SIG-M5 treated with dmso at 0.1 percent for 504 hours (cell line): ENCODE measurements at regions not wholly inside any gene's neighbourhood (a gene's known extent, or its start where the extent isn't known, plus 50 kb on each side); places are given as distances from the start of the nearest gene placed in this dataset.

ENCODE experiments used
- DNase-seq: peaks from one replicate; lab custom pipeline; 2025; ENCODE audit not compliant: unreplicated experiment; lab: John Stamatoyannopoulos, UW

DNA sequence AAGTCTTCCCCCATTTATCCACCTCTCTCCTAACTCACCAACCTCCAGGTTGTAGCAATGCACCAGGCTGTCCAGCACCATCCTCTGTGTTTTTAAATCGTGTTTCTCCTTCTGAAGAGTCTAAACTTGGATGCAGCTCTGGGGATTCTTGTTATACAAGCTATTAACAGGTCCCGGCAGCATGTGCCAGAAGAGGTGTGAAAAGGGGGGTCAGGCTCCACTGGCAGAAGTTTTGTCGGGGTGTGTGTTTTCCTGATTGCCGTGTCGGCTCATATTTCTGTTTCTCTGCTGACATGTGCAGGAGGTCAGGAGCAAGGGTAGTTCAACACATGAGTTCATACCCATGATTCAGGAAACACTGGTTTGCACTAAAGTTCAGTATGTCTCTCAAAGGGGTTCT, 658.6 kb upstream of the CAMK1G start:
- no peak for DNase-seq

DNA sequence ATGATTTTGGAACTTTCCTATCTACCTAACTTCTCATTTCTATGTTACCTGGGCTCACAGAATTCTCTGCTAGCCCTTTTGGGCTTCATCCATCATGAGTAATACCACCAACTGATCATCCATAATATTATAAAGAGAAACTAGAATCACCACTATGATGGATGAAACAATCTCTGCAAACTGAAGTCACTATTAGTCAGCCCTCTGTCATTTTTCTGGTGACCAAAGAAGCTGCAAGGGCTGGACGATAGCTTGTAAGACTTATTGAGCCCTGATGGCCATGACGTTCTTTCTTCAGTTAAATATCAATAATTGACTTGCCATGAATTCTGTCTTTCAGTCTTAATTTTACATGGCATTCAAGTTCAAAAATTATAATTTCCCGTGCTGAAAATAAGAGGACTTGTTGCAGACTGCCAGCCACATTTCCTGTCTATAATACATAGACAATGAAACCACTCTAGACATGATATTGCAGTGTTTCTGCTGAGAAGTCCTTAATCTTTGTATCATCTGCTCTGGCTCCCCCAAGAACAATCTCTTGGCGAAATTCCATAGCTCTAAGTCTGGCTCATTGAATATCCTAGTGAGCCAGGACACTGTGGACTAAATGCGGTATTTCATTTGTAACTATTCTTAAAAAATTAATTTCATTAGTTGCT, 655.0 kb upstream of the CAMK1G start:
- no peak for DNase-seq

DNA sequence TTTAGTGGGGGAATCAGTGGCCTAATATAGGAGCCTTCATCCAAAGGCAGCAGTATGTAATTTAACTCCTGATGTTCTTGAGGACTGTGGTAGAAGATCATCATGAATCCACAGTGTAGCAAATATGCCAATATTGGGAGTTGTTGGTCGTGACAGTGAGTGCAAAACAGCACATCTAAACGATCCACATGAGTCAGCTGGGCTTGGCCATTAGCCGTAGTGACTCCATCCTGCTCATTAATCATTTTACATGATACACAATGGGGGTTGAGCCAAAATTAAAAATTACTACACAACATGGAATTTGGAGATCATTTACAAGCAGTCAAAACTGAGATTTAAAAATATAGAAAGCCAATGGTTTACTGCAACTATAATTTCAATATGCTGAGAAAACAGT, 653.9 kb upstream of the CAMK1G start:
- DNase-seq: no peak

DNA sequence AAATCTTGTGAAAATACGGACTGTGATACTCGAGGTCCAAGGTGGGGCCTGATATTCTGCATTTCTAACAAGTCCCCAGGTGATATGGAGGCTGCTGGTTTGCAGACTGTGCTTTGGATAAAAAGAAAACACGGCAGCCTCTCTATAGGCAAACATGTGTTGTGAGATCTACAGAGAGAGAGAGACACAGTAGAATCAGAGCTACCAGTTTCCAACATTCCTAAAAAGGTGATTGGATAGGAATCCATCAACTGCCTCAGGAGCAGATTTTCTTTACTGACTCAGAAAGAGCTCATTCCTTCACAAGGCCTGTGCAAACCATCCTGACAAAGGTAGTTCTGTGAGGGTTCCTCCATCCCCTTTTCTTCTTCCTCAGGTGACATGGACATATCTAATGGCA, 651.6 kb upstream of the CAMK1G start:
- DNase-seq: no peak

DNA sequence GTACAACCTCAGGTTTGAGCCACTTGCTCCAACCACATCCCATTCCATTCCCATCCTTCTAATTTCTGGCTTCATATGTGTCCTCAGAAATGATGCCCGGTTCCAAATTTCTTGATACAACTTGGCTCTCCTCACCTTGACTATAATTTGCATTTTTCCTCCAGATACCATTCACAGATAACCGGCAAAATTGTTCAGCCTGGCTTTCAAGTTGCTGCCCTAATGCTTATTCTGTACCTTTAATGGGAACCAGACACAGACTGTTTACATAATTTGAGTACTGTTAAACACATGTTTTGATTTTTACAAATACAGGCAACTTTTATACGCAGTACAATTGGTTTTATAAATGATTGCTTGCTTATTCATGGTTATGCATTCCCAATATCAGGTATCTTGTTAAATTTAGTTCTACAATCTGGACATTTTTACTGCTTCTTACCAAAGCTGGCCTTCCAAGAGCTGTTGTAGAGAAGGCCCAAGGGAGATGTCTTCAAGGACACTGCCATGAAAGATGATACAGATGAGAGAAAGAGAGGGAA, 649.5 kb upstream of the CAMK1G start:
- DNase-seq: no peak

DNA sequence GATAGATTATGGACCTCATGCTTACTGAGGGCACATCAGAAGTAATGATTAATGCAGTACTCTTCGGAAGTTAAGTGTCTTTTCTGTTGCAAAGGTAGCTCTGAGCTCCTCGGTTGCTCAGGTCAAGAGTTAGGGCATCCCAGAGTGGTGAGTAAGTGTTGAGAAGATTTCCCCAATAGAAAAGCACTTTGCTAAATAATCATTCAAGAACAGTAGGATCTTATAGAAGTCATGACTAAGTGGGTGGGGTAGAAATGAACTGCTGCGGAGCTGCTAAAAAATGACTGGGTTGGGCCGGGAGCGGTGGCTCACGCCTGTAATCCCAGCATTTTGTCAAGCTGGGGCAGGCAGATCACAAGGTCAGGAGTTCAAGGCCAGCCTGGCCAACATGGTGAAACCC, 648.6 kb upstream of the CAMK1G start:
- DNase-seq: no peak

DNA sequence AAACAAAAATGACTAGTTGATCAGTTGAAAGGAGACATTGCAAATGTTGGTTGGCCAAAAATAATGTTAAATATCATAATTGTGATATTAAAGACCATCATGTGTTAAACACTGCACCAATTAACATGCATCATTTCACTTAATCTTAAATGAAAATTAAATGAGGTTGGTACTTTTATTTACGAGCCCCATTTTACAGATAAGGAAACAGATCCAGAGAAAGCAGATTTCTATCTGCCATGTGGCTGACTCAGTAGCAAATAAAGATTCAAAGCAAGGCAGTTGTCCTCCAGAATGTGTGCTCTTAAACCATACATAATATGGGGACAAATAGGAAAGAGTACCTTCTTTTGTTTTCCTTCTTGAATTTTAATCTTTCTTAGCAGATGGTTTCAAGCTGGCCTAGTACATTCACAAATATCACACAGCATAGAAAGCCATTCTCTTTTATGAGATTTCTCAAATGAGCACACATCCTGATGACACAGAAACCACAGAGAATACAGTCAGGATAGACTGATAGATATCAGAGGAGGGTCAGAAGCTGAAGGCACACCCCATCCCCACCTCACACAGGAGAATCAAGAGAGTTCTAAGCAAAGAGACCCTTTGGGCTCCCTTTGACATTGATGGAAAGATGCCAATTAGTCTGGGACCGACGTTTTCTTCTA, 647.9 kb upstream of the CAMK1G start:
- DNase-seq: no peak

DNA sequence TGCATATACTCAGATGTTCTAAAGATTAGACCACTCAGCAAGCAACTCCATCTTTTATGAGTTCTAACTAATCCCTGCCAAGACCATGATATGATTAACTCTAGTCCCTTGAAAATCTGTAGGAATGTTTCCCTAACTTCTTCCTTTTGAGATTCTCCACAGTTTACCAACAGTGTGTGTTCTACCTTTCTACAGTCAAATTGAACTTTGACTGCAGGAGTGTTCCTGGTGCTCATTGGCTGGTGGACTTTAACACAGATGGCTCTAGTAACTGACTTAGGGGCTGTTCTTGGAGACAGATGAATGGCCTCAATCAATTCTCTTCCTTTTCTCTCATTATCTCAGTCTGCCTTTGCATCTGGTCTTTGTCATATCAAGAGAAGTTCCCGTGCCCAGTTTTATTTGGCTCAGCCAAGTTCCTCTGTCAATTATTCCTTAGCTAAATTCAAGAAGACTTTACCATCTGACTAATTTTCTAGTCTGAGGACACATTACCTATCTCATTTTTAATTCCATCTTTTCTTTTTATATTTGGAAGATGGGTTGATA, 643.9 kb upstream of the CAMK1G start:
- DNase-seq: no peak

DNA sequence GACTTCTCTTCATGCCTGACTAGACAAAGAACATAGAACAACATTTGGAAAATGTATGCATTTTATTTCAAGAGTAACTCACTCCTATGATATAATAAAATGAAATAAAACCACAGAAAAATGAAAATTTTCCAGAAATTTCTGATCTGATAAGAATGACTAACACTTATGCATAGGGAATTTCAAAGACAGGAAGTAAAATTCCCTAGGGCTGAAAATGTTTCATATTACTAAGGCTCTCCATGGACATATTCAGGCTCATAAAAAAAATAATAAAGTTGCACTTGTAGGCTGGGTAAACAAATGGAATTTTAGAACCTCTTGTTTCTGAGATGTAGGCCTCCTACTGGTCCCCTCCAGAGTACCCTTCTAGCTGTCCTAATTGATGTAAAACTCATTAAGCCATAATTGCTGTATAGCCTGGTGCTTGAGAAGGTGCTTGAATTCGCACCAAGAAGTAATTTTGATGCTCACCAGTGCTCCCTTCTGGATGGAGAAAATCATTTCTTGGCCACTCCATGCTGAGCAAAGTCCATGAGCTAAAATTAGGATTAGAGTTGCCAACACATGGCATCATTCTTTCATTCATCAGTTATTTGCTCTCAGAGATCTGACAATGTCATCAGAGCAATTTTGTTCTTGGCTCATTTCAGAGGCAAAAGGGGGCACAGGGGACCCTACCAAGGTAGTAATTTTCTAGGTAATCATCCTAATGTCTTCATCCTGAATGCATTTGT, 641.0 kb upstream of the CAMK1G start:
- no peak for DNase-seq

DNA sequence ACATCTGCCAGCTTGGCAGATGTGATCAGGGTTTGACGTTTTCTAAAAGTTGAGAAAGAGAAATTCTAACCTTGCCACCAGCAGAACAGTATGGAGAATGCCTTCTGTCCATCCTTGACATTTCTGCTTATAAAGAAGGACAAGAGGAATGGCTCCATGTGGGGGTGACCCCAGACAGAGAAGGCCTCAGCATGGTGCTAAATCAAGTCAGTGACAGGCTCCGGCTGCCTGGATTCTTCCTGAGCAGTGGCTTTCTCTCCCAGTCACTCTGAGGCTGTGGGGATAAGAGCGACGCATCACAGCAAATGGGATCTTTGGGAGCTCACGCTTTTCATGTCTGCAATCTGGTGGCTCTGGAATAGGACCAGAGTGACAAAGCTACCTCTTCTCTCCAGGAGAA, 640.2 kb upstream of the CAMK1G start:
- DNase-seq: no peak

DNA sequence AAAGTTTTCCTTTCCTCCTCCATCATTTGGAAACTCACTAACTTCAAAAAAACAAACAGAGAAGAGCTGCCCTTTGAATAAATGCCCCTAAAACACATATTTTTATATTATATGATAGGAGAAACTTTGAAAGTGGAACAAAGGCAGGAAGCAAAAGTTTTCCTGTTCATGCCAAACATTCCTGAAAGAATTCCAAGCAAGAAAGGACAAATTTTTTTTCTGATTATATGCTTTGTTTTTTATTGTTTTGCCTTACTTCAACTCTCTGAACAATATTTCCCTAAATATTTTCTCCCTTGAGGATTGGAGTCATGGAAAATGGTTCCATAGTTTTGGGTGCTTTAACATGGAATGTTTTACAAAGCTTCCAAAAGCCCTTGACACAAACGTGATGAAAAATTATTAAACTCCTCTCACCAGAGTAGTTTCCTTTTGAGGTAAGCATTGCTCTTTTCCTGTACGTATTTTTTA, 638.5 kb upstream of the CAMK1G start:
- no peak for DNase-seq

DNA sequence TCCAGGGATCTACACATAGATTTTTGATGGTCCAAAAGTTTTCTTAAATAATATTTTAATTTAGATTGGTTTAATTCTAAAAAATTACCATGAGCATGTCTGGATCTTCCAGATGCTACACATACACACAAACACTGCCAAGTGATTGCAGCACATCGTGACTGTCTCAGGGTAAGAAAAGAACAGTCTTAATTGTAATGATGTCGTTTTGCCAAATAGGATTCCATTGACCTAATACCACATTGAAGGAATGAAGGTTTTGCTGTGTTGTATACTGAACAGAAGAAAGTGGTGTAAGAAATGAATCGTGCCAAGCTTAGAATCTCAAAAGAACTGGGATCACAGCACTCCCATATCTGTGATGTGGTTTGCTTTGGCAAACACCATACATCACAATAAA, 633.3 kb upstream of the CAMK1G start:
- no peak for DNase-seq

DNA sequence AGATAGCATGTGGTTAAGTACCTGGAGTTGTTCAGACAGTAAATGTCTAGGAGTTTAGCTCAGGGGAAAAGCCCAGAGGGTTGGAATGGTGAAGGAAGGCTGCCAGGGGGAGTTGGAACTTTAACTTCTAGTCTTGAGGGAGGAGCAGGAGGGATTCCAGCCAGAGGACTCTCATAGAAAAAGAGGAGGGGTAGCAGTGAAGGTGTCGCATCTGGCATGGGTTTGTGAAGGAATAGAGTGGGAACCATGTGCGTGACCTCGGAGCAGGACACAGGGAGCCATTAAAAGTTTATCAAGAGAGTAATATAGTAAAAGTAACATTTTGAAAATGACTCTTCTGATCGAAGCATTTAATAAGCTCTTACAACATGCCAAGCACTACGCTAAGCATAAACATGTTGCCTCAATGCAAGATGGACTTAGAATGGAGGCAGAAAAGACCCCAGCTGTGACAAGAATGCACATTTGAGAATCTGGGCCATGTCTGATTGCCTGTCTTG, 632.4 kb upstream of the CAMK1G start:
- no peak for DNase-seq

DNA sequence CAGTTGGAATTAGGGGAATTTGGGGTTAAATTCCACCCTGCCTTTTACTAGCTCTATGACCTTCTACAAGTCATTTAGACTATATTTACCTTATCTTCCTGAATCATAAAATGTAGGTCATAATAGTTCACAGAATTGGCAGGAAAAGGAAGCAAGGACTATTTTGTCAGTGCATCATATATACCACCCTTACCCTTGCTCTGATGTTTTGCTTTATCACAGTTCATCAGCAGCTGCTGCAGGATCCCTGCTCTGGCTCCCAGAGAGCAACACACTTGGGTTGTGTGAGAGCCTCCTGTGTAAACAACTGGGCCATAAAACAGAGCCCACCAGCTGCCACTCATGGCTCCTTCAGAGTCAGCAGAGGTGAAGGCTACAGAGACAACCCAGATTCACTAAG, 631.6 kb upstream of the CAMK1G start:
- DNase-seq: no peak

DNA sequence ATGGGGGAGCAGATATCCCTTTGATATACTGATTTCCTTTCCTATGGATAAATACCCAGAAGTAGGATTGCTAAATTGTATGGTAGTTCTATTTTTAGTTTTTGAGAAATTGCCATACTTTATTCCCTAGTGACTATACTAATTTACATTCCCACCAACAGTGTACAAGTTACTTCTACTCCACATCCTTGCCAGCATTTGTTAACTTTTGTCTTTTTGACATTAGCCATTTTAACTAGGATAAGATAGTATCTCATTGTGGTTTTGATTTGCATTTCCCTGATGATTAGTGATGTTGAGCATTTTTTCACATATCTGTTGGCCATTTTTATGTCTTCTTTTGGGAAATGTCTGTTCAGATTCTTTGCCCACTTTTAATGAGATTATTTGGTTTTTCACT, 620.6 kb upstream of the CAMK1G start:
- no peak for DNase-seq

DNA sequence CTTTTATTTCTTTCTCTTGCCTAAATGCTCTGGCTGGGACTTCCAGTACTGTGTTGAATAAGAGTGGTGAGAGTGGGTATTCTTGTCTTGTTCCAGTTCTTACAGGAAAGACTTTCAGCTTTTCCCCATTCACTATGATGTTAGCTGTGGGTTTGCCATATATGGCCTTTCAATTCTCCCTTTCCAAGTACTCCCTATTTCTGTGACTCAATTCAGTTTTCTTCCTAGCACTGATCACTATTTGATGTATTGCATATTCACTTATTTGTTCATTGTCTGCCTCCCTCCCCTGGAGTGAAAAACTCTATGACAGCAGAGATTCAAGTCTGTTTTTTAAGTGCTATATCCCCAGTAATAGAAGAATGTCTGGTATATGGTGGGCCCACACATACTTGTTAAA, 618.2 kb upstream of the CAMK1G start:
- DNase-seq: no peak

DNA sequence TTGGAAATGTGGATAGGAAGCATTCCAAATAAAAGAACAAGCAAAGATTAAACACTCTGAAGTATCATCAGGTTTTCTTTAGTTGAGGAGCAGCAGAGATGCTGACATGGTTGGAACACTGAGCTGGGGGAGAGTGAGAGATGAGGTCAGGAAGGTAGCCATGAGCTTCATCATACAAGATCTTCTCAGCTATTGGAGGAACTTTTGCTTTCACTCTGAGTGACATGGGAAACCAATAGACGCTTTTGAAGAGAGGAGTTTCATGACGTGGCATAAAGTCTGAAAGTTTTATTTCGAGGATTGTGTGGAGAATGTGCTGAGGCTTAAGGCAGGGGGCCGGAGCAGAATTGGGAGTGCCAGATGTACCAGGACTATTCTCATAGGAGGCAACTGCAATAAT, 616.2 kb upstream of the CAMK1G start:
- no peak for DNase-seq

DNA sequence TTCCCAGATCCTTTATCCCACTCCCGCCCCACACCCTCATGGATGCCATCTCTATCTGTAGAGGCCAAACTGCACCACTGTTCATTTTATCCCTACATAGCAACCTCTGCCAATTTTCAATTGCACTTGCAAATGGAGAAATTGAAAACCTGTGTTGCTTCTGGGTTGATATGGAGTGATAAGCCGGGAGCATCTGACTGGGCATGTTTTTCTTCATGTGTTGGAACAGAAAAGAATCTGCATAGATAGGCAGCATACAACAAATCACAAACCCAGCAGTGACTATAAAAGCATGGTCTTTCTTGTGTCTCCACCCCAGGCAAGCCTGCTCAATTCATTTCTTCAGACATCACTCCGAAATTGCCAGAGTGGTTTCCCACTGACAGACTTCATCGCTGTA, 608.8 kb upstream of the CAMK1G start:
- DNase-seq: no peak

DNA sequence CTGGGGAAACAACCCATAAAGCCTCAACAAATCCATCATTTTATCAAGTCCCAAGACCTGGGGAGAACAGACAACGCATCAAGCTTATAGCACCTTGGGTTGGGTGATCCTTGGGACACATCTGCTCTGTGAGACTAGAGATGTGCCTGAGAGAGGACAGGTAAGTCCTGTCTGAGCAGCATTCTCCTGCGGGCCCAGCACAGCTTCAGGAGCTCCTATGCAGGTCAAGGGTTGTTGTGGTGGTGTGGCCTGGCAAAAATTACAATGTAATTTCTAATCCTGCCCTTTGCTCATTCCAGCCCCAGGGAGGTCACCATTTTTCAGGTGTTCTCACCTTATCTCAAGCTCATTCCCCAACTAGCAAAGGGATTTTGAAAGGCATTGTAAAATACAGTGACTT, 608.1 kb upstream of the CAMK1G start:
- no peak for DNase-seq

DNA sequence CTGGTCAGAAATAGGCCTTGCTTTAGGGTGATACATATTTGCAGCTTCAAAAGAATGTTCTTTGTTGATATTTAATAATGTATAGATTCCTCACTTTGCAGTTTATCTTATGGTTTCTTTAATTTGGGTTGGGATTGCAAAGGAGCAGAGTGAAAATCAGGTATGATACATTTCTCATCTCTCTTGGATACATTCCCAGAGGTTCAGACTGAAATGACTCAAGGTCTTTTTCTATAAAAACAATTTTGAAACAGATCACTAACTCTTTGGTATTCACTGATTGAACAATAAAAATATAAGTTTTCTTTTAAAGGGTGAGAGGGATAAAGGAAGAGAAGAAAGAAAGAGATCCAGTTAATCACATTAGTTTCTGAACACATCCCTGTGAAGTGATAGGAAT, 606.5 kb upstream of the CAMK1G start:
- no peak for DNase-seq

DNA sequence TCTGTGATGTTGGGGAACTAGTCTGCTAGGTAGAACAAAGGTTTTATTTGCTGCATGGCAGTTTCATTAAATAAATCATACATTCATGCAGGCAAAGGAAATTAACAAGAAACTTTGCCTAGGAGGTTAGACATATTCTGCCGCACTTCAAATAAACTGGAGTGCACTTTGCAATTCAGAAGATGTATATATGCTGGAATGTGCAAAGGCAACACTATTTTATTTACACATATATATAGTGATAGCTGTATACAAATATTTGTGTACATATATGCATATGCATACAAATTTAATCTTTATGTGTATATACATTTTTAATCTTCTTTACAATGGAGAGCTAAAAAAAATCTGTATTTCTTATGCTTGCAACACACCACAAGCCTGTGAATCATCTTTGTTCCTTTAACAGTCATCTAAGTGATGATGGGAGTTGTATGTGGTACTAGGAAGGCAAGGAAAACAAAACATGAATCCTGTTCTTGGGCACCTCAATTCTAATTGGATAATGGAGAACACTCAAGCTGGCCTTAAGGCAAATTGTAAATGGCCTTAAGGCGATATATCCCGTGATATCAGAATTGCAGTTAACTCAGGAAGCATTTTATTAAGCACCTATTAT, 605.8 kb upstream of the CAMK1G start:
- no peak for DNase-seq
